Activated naive CD8-positive, alpha-beta T cell treated with anti-CD3 and anti-CD28 coated beads, Interleukin-2, amount 10 ng/mL, durations not matched to agents 7 days and 5 days (primary cell): ENCODE measurements at regions not wholly inside any gene's neighbourhood (a gene's known extent, or its start where the extent isn't known, plus 50 kb on each side); places are given as distances from the start of the nearest gene placed in this dataset.

Experiments
- ATAC-seq: fragments of 150-1000 bp; cut with Tn5 transposase; one replicate; pipeline ENCODE4 v1.10.0; 2021; ENCODE audit warnings: low read depth, moderate library complexity
- POLR2A ChIA-PET: fragments of 350-600 bp; sonication (Branson Sonifier 250); formaldehyde crosslinking; loops from one replicate; lab custom pipeline; 2021; ENCODE audit warnings: antibody characterized with exemption; lab: Charles Lee
- DNase-seq: peaks from one replicate; pipeline ENCODE4 v3.0.0; 2021
- H3K27ac Mint-ChIP-seq: one replicate; pipeline ENCODE4 v1.8.0; 2022; ENCODE audit warnings: mild to moderate bottlenecking, mixed read lengths
- H3K27me3 Mint-ChIP-seq: one replicate; pipeline ENCODE4 v1.8.0; 2022; ENCODE audit warnings: mild to moderate bottlenecking, moderate library complexity, mixed read lengths
- H3K36me3 Mint-ChIP-seq: one replicate; pipeline ENCODE4 v1.8.0; 2021; ENCODE audit warnings: mild to moderate bottlenecking, mixed read lengths
- H3K4me1 Mint-ChIP-seq: one replicate; pipeline ENCODE4 v1.8.0; 2021; ENCODE audit warnings: mixed read lengths
- H3K4me3 Mint-ChIP-seq: one replicate; pipeline ENCODE4 v1.8.0; 2022; ENCODE audit warnings: mild to moderate bottlenecking, moderate library complexity, mixed read lengths
- H3K9me3 Mint-ChIP-seq: one replicate; pipeline ENCODE4 v1.8.0; 2021; ENCODE audit warnings: mixed read lengths

DNA sequence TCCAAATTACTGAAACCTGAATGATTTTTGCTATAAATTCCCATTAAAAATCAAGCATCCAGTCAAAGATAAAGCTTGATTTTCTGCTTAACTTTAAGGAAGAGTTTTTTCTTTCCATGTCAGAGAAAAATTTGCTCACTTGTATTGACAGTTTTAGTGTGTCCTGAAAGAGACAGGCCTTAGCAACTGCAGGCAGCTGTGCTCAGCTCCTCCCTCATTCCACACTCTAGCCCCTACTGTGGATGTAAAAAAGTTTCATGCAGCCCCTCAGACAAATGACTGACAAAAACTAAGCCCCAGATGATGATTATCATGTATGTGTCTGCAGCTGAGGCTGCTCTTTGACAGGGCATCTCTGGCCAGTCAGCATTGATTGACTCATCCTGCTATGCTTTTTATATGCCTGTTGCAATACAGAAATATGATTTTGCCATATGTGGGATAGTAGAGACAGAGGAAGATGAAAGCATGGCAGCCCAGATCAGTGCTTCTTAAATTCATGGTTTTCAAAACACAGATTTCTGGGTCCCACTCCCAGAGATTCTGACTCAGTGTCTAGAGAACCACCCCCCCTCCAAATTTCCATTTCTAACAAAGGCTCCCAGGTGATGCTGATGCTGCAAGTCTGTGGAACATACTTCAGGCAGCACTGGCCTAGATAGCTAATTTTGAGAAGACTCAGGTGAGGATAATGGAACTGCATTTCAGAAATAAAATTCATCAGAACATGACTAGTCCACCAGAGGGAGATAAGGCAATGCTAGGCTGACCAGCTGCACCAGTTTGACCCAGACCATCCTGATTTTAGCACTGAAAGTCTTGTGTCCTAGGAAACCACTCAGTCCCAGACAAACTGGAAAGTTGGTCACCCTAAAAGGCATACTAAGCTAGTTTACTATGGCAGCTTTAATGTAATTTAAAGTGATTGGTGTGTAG is 298.7 kb upstream of the KCNN2 start:
- ATAC-seq (no peak), DNase-seq (no peak)
- H3K27me3 Mint-ChIP-seq = no peaks in the 10 kb centered on the region
- no peak overlapping the region for H3K27ac Mint-ChIP-seq
- H3K9me3 Mint-ChIP-seq = no peaks in the 10 kb centered on the region
- no peaks in the 10 kb centered on the region for H3K36me3 Mint-ChIP-seq
- no peaks in the 10 kb centered on the region for H3K4me1 Mint-ChIP-seq
- no peak overlapping the region for H3K4me3 Mint-ChIP-seq
- POLR2A ChIA-PET = no interaction called here

DNA sequence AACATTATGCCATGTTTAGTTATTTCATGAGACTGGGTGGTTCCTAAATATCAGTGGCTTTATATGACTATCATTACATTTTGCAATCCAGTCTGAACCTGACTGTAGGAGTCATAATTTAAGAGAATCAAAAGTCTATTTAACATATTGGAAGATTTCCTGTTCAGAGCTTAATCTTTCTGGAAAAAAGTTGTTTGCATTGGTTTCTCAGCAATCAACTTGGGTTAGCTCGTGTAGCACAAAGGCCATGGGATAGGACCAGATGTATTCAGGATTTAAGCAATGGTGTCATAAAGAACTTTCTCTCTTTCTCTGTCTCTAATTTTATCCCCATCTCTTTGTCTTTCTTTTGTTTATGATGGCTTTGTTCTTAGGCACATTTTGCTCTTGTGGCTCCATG is 296.0 kb upstream of the KCNN2 start:
- no peaks in the 10 kb centered on the region for H3K9me3 Mint-ChIP-seq
- H3K27ac Mint-ChIP-seq = no peak overlapping the region
- H3K27me3 Mint-ChIP-seq = no peaks in the 10 kb centered on the region
- DNase-seq = no peak
- ATAC-seq = no peak
- H3K4me3 Mint-ChIP-seq = no peak overlapping the region
- H3K36me3 Mint-ChIP-seq = no peaks in the 10 kb centered on the region
- H3K4me1 Mint-ChIP-seq = no peaks in the 10 kb centered on the region
- POLR2A ChIA-PET = no interaction called here

DNA sequence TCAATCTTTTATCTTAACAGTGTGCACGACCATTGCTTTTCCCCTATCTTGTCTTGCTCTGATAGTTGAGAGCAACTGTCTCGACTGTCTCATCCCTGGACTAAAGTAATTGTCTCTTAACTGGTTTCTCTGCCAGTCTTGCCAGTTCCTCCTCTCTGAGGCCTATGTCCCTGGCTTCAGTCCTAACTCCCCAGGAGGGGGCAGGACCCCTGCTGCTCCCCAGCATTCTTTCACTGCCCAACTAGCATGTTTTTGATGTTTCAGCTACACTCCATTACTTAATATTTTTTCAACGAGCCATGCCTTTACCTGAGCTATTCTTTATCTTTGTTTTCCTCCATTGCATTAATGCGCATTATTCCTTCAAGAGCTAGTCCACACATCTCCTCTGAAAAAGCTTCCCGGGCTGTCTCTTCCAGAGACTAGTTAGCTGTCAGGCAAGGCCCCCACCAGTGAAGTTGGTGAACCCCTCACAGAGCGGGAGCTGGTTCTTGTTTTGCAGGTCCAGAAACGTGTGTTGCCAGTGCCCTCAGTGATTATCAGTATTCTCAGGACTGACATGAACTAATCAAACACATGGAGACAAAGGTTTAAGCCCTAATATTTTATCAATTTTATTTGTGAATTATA is 291.7 kb upstream of the KCNN2 start:
- Mint-ChIP-seq H3K4me3 (no peak overlapping the region), H3K27me3 (no peaks in the 10 kb centered on the region), H3K4me1 (no peaks in the 10 kb centered on the region), H3K36me3 (no peaks in the 10 kb centered on the region), H3K27ac (no peak overlapping the region), H3K9me3 (no peaks in the 10 kb centered on the region)
- POLR2A ChIA-PET = no interaction called here
- DNase-seq = no peak
- no peak for ATAC-seq

DNA sequence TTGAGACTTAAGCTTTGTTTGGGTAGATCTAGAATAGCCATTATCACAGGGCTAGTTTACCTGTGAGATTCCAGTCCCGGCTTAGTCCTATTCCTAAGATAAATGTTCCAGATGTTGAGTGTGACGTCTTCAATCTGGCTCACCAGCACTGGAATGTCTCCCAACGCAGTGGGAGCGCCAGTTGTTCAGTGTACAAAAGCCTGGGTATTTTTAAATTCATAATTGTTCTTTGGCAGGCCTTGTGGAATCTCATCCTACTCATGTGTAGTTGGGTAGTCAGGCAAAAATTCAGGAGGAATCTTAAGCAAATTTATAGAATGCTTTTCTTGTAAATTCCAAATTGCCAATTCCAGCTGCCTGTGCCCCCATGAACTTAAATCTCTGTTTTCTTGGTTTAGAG is 272.6 kb upstream of the KCNN2 start:
- no peak for DNase-seq
- H3K27me3 Mint-ChIP-seq = no peaks in the 10 kb centered on the region
- H3K4me1 Mint-ChIP-seq = no peaks in the 10 kb centered on the region
- no peak for ATAC-seq
- POLR2A ChIA-PET = no interaction called here
- H3K27ac Mint-ChIP-seq = no peak overlapping the region
- no peak overlapping the region for H3K4me3 Mint-ChIP-seq
- H3K36me3 Mint-ChIP-seq = no peaks in the 10 kb centered on the region
- H3K9me3 Mint-ChIP-seq = peaks cover 7% of the 10 kb centered on the region

DNA sequence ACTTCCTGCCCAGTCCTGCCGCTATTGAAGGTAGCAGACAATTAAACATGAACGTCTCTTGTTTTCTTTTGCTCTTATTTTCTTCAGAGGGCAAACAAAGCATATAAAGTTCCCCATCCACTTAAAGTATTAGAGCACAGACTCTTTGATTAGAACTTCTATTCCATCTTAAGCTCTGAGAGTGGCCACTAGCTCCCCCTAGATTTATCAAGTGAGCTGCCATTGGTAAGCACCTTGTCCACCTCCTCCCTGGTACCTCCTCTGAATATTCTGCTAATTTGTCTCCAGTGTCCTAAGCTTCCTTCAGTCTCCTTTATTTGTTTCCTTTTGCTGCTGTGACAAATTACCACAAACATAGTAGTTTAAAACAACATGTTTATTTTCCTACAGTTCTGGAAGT is 264.3 kb upstream of the KCNN2 start:
- no peaks in the 10 kb centered on the region for H3K36me3 Mint-ChIP-seq
- no peak for ATAC-seq

DNA sequence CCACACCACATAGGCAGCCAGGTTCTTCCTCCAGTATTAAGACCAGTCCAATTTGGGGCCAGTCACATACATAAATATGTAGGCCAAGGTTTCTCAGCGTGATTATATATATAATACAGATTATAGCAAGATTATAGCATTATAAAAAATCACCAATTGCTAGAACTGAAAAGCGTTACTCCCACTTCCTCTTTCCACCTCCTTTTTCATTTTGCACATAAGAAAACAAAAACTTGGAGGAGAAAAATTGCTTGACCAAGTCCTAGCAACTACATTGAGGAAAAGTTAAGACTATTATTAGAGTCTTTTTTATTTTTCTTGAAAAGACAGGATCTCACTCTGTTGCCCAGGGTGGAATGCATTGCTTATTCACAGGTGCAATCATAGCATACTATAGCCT is 262.7 kb upstream of the KCNN2 start:
- ATAC-seq (no peak), DNase-seq (no peak)
- POLR2A ChIA-PET = no interaction called here
- Mint-ChIP-seq H3K27me3 (no peaks in the 10 kb centered on the region), H3K36me3 (no peaks in the 10 kb centered on the region), H3K4me3 (no peak overlapping the region), H3K4me1 (no peaks in the 10 kb centered on the region), H3K27ac (no peak overlapping the region), H3K9me3 (no peaks in the 10 kb centered on the region)

More for the DNA sequence above, 264.3 kb upstream of the KCNN2 start:
- Mint-ChIP-seq H3K27me3 (no peaks in the 10 kb centered on the region), H3K27ac (no peak overlapping the region), H3K4me3 (no peak overlapping the region), H3K4me1 (no peaks in the 10 kb centered on the region), H3K9me3 (peaks cover 3% of the 10 kb centered on the region)
- POLR2A ChIA-PET = no interaction called here
- no peak for DNase-seq

DNA sequence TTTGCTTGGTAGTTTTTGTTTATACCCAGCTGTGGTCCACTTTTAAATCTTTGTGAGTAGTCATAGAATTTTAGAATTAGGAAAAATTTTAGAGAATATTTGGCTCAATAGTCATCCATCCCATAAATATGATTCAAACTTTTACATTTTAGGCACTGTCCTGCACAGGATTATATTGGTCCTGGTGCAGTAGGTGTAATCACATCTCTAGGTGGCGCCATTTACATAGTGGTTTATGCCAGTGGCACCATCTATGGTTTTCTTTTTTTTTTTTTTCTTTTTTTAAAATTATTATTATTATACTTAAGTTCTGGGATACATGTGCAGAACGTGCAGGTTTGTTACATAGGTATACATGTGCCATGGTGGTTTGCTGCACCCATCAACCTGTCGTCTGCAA is 260.7 kb upstream of the KCNN2 start:
- Mint-ChIP-seq H3K9me3 (no peaks in the 10 kb centered on the region), H3K27ac (no peak overlapping the region), H3K4me1 (no peaks in the 10 kb centered on the region), H3K36me3 (no peaks in the 10 kb centered on the region), H3K27me3 (no peaks in the 10 kb centered on the region), H3K4me3 (no peak overlapping the region)
- DNase-seq (no peak), ATAC-seq (no peak)
- POLR2A ChIA-PET = no interaction called here

DNA sequence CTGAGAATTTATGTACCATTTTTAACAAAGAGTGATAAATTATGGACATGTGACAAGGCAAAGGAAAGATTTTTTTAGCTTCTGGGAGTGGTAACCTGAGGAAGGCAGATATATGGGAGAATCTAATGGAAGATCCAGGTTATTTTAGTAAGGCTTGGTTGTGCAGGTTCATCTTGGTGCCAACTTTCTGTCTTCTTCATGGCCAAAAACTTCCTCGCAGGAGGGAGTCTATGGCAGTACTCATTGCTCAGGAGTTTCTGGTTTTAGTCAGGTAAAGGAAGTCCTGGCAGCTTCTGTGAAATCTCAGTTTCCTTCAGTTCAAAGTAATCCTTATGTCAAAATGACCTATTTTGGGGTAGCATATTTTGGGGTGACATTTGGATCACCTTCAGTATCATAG is 248.3 kb upstream of the KCNN2 start:
- no peaks in the 10 kb centered on the region for H3K36me3 Mint-ChIP-seq
- POLR2A ChIA-PET = no interaction called here
- H3K27ac Mint-ChIP-seq = no peak overlapping the region
- no peaks in the 10 kb centered on the region for H3K27me3 Mint-ChIP-seq
- H3K4me3 Mint-ChIP-seq = no peak overlapping the region
- ATAC-seq (no peak), DNase-seq (no peak)
- no peaks in the 10 kb centered on the region for H3K4me1 Mint-ChIP-seq
- no peaks in the 10 kb centered on the region for H3K9me3 Mint-ChIP-seq

DNA sequence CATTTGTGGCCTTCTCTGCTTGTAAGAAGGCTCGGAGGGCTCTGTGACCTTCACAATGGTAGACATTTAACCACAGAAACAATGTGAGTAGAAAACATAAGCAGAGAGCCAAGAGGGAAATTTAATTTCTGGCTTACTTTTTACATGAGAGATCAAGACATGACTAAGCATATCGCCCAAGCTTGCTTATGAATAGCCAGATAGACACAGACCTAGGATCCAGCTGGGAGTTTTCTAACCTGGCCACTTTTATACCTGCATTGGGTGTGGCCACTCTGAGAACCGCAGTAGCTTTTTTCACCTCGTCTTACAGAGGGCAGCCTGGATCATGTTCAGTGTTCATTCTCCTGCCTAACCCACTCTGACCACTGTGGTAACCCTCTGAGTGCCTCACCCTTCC is 244.9 kb upstream of the KCNN2 start:
- no peaks in the 10 kb centered on the region for H3K36me3 Mint-ChIP-seq
- no peaks in the 10 kb centered on the region for H3K9me3 Mint-ChIP-seq
- no peaks in the 10 kb centered on the region for H3K4me1 Mint-ChIP-seq
- no peak overlapping the region for H3K27ac Mint-ChIP-seq
- H3K4me3 Mint-ChIP-seq = no peak overlapping the region
- no peaks in the 10 kb centered on the region for H3K27me3 Mint-ChIP-seq
- ATAC-seq = no peak
- no peak for DNase-seq
- POLR2A ChIA-PET = no interaction called here

DNA sequence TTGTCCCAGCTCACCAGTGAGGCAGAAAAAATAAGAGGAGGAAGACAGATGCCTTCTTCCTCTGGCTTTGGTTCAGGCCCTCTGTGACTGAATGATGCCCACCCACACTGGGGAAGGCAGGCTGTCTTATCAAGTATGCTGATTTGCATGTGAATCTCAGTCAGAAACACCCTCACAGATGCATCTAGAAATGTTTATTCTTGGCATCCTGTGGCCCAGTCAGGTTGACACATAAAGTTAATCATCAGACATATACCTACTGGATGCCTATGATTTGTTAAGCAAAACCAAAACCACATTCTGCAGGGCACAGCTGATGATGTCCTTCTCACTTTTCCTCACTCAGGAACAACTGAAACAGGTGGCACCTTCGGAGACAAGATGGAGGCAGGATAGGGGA is 243.4 kb upstream of the KCNN2 start:
- no peak overlapping the region for H3K4me3 Mint-ChIP-seq
- POLR2A ChIA-PET = no interaction called here
- no peak overlapping the region for H3K27ac Mint-ChIP-seq
- H3K27me3 Mint-ChIP-seq = no peaks in the 10 kb centered on the region
- H3K36me3 Mint-ChIP-seq = no peaks in the 10 kb centered on the region
- no peak for ATAC-seq
- DNase-seq = no peak
- no peaks in the 10 kb centered on the region for H3K9me3 Mint-ChIP-seq
- no peaks in the 10 kb centered on the region for H3K4me1 Mint-ChIP-seq

DNA sequence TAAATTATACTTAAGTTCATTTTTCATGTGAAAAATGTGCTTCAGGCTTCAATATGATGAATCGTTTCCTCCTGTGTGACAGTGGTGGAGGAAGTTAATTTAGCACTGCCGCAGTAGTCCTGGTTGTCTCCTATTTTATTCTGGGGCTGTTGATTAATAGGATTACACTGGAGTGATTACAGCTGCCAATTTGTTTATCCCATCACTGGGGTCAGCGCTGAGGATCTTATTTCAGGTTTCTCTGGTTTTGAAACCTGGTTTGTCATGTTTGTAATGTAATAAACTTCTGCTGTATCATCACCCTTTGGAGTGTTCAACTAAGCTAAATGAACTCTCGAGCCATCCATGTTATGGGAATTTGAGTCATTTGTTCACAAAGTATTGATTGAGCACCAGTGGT is 241.7 kb upstream of the KCNN2 start:
- DNase-seq (no peak), ATAC-seq (no peak)
- H3K27ac Mint-ChIP-seq = no peak overlapping the region
- POLR2A ChIA-PET = no interaction called here
- H3K4me1 Mint-ChIP-seq = no peaks in the 10 kb centered on the region
- H3K9me3 Mint-ChIP-seq = peaks cover 3% of the 10 kb centered on the region
- H3K4me3 Mint-ChIP-seq = no peak overlapping the region
- no peaks in the 10 kb centered on the region for H3K36me3 Mint-ChIP-seq
- no peaks in the 10 kb centered on the region for H3K27me3 Mint-ChIP-seq

DNA sequence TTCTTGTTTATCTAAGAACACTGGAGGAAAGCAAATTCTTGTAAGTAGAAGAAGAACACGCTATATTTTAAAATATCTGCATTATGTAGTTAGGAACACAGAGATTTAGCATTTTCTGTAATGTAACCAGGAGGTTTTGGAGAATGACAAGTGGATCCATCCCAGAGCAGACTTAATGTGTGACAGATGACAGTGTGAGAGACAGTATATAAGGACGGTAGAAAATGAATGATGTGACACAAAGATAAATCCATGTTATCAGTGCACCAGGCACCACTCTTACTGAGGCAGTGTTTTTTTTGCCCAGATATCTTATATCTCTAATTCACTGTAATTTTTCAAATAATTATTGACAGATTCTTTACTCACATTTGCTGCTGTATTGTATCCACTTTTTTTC is 239.0 kb upstream of the KCNN2 start:
- no peaks in the 10 kb centered on the region for H3K27me3 Mint-ChIP-seq
- no peaks in the 10 kb centered on the region for H3K36me3 Mint-ChIP-seq
- no peak overlapping the region for H3K4me3 Mint-ChIP-seq
- no peaks in the 10 kb centered on the region for H3K4me1 Mint-ChIP-seq
- peaks cover 5% of the 10 kb centered on the region for H3K9me3 Mint-ChIP-seq
- no peak overlapping the region for H3K27ac Mint-ChIP-seq
- no peak for DNase-seq
- POLR2A ChIA-PET = no interaction called here
- no peak for ATAC-seq

DNA sequence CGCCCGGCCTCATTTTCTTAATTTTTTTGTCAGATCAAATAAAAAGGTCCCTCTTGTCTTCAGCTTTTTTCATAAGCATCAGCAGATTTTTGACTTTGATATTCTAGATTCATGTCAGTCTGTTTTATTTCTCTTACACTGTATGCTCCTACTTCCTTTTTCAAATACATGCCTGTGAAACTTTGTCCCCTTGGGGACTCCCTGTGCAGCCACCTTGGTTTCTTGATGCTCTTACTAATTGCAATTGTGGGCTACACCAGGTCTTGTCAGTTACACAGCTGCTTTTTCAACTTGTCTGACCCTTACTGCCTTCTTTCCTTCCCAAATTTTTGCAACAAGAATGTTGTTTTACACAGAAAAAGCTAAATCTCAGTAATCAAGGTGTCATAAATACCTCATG is 238.2 kb upstream of the KCNN2 start:
- POLR2A ChIA-PET = no interaction called here
- Mint-ChIP-seq H3K4me1 (no peaks in the 10 kb centered on the region), H3K36me3 (no peaks in the 10 kb centered on the region), H3K4me3 (no peak overlapping the region), H3K9me3 (peaks cover 6% of the 10 kb centered on the region), H3K27me3 (no peaks in the 10 kb centered on the region), H3K27ac (no peak overlapping the region)
- DNase-seq (no peak), ATAC-seq (no peak)

DNA sequence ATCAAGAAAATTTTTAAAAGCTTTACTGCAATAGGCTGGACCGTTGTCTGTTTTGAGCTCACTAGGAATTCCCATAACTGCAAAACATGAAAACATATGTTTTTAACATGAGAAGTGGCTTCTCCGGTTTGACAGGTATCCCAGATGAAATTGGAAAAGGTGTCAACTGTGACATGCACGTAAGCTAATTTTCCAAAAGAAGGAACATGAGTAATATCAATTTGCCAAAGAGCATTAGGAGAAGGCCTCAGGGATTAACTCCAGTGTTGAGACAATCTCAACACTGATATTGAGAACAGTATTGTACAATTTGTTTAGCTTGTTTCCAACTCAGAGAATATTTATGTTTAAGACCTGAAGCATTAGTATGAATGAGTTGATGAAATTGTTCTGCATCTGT is 215.5 kb upstream of the KCNN2 start:
- Mint-ChIP-seq H3K27me3 (no peaks in the 10 kb centered on the region), H3K27ac (no peak overlapping the region), H3K36me3 (no peaks in the 10 kb centered on the region), H3K4me3 (no peak overlapping the region), H3K4me1 (no peaks in the 10 kb centered on the region), H3K9me3 (peaks cover 18% of the 10 kb centered on the region)
- POLR2A ChIA-PET = no interaction called here
- no peak for DNase-seq
- ATAC-seq = no peak
